RWPE1 (cell line): ENCODE measurements at regions not wholly inside any gene's neighbourhood (a gene's known extent, or its start where the extent isn't known, plus 50 kb on each side); places are given as distances from the start of the nearest gene placed in this dataset.

Experiments
- CTCF ChIA-PET: fragments of 350-600 bp; sonication (Branson Sonifier 250); formaldehyde crosslinking; extraction: SDS; loops from one replicate; lab custom pipeline; 2021; lab: Yijun Ruan, JAX
- POLR2A ChIA-PET: fragments of 400-600 bp; formaldehyde crosslinking; extraction: SDS; loops from one replicate; lab custom pipeline; 2020; ENCODE audit warnings: antibody characterized with exemption; ENCODE audit not compliant: low non-redundant PET; lab: Yijun Ruan, JAX
- DNase-seq: peaks from one replicate; pipeline ENCODE4 v3.0.0; 2012; ENCODE audit warnings: low spot score
- H3K27ac ChIP-seq: fragments of 450-650 bp; 2 replicates; pipeline ENCODE4 v1.5.1; 2017
- TF ChIP-seq, protein P1 (sequence below): fragments of 450-650 bp; conservative IDR thresholded peaks from 2 replicates; pipeline ENCODE4 v1.5.1; 2017; ENCODE audit warnings: low read depth, mild to moderate bottlenecking

DNA sequence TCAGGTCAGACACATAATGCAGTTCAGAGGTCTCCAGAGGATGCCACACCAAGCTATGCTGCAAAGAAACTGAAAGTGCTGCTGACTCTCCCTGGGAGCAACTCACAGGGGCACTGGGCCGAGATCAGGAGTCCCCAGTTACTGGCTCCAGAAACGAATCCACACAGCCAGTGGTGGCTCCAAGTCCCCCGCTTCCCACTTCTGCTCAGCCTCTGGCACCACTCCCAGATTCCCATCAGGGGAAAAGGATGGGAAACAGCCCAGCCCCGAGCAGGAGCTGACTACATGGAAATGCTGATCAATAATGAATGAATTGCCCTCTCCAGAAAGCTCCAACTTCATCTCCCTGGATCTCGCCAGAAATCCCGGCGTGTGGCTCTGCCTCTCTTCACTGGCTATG, 62.3 kb upstream of the CDH5 start:
- no peak overlapping the region for H3K27ac ChIP-seq
- CTCF ChIA-PET, result no interaction called here
- POLR2A ChIA-PET, result no interaction called here
- DNase-seq, result no peak
- TF ChIP-seq, protein P1, sequence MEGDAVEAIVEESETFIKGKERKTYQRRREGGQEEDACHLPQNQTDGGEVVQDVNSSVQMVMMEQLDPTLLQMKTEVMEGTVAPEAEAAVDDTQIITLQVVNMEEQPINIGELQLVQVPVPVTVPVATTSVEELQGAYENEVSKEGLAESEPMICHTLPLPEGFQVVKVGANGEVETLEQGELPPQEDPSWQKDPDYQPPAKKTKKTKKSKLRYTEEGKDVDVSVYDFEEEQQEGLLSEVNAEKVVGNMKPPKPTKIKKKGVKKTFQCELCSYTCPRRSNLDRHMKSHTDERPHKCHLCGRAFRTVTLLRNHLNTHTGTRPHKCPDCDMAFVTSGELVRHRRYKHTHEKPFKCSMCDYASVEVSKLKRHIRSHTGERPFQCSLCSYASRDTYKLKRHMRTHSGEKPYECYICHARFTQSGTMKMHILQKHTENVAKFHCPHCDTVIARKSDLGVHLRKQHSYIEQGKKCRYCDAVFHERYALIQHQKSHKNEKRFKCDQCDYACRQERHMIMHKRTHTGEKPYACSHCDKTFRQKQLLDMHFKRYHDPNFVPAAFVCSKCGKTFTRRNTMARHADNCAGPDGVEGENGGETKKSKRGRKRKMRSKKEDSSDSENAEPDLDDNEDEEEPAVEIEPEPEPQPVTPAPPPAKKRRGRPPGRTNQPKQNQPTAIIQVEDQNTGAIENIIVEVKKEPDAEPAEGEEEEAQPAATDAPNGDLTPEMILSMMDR, result no peak

- ChIA-PET POLR2A (no interaction called here), CTCF (no interaction called here)
- DNase-seq, result no peak
- TF ChIP-seq, protein P1, result no peak
- H3K27ac ChIP-seq, result no peak overlapping the region
These were observed 66.0 kb upstream of the CDH5 start for GRCh38 chr16:66300501-66300900.

DNA sequence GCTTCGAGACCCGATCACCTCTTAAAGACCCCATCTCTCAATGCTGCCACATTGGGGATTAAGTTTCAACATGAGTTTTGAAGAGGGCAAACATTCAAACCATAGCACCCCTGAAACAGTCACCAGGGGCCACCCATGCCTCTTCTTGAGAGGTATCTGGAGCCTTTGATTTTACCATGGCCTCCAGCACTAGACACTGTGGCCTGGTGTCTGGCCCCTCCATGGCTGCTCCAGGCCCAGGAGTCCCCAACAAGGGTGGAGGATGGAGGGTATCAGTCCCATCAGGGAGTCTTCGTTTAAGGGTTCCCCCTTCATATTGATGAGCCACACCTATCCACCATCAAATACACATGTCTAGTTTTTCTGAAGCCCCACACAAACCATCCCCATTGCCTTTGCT, 66.5 kb upstream of the CDH5 start:
- POLR2A ChIA-PET, result no interaction called here
- TF ChIP-seq, protein P1, result no peak
- no peak for DNase-seq
- H3K27ac ChIP-seq, result no peak overlapping the region
- CTCF ChIA-PET, result no interaction called here

- CTCF ChIA-PET, result no interaction called here
These were observed 67.1 kb upstream of the CDH5 start for GRCh38 chr16:66299349-66299748.

GRCh38 chr16:66298571-66299120, 67.8 kb upstream of the CDH5 start:
- POLR2A ChIA-PET, result no interaction called here
- DNase-seq, result no peak

More at GRCh38 chr16:66299349-66299748, 67.1 kb upstream of the CDH5 start:
- no peak for DNase-seq
- POLR2A ChIA-PET, result no interaction called here
- no peak overlapping the region for H3K27ac ChIP-seq
- TF ChIP-seq, protein P1, result no peak

GRCh38 chr16:66298006-66298405, 68.5 kb upstream of the CDH5 start:
- no peak for DNase-seq
- TF ChIP-seq, protein P1, result no peak
- no peak overlapping the region for H3K27ac ChIP-seq
- CTCF ChIA-PET, result interaction anchor here (0.6 to 0.8 kb wide), 2 partner anchors 18 to 29 kb away, joined by 3 read pairs; no protein-coding TSS in a partner anchor
- POLR2A ChIA-PET, result no interaction called here

More at GRCh38 chr16:66298571-66299120, 67.8 kb upstream of the CDH5 start:
- no peak overlapping the region for H3K27ac ChIP-seq
- CTCF ChIA-PET, result interaction anchor here (0.6 to 0.8 kb wide), 2 partner anchors 17 to 28 kb away, joined by 3 read pairs; no protein-coding TSS in a partner anchor
- TF ChIP-seq, protein P1, result no peak
